Heart right ventricle (tissue), 16 donors: ENCODE measurements at regions not wholly inside any gene's neighbourhood (a gene's known extent, or its start where the extent isn't known, plus 50 kb on each side); places are given as distances from the start of the nearest gene placed in this dataset.

Experiments
- ATAC-seq, 8 donors: fragments of 200-7000 bp; cut with Tn5 transposase; one replicate each; pipeline ENCODE4 v1.9.1; 2020; ENCODE audit warnings: mild to moderate bottlenecking in 8 of 8, moderate library complexity in 8 of 8, moderate number of reproducible peaks in 1 of 8
- DNase-seq, 2 donors: peaks; one replicate each; pipeline ENCODE4 v3.0.0-alpha.2; 2020
- H3K27ac ChIP-seq, 10 donors: fragments of 200-600 bp; sonication (generic) in 2 of 10; one replicate each; pipeline versions ENCODE4 v1.5.0 to v1.8.0; 2020 to 2022; ENCODE audit warnings: mild to moderate bottlenecking in 3 of 10
- H3K27me3 ChIP-seq, 7 donors: fragments of 200-600 bp; one replicate each; pipeline ENCODE4 v1.8.0; 2021 to 2022; ENCODE audit warnings: mild to moderate bottlenecking in 2 of 7
- H3K36me3 ChIP-seq, 9 donors: fragments of 200-600 bp; sonication (generic) in 1 of 9; one replicate each; pipeline versions ENCODE4 v1.5.0 to v1.8.0; 2020 to 2022; ENCODE audit warnings: mild to moderate bottlenecking in 2 of 9
- H3K4me1 ChIP-seq, 9 donors: fragments of 200-600 bp; sonication (generic) in 1 of 9; one replicate each; pipeline versions ENCODE4 v1.5.0 to v1.8.0; 2020 to 2022; ENCODE audit warnings: mild to moderate bottlenecking in 4 of 9
- H3K4me3 ChIP-seq, 10 donors: fragments of 200-600 bp; sonication (generic) in 2 of 10; one replicate each; pipeline versions ENCODE4 v1.5.0 to v1.8.0; 2020 to 2022; ENCODE audit warnings: mild to moderate bottlenecking in 7 of 10, moderate library complexity in 2 of 10
- H3K9me3 ChIP-seq, 11 donors: fragments of 200-600 bp in 10 of 11; sonication (generic) in 2 of 11; one replicate each; pipeline versions ENCODE4 v1.5.0 to v1.8.0; 2013 to 2022; ENCODE audit warnings: mild to moderate bottlenecking in 2 of 11, control low read depth in 1 of 11, moderate library complexity in 1 of 11
- CTCF ChIP-seq, 9 donors: fragments of 200-600 bp; sonication (generic) in 2 of 9; IDR thresholded peaks; one replicate each; pipeline versions ENCODE4 v1.5.0 to v1.8.0; 2021 to 2022; ENCODE audit warnings: antibody characterized with exemption in 9 of 9, mild to moderate bottlenecking in 5 of 9, moderate library complexity in 1 of 9
- WGBS, 2 donors: extraction: QIAGEN DNeasy Blood & Tissue Kit; methylation state at CpG; one replicate each; pipeline ENCODE4 v1.1.7; 2013; ENCODE audit warnings: inconsistent platforms in 1 of 2; 5-methylcytosine and 5-hydroxymethylcytosine counted together
- intact Hi-C, 10 donors: fragments of 100-400 bp; cut with DNase I; formaldehyde crosslinking; loops; one replicate each; pipeline versions ENCODE4 v1.11.1 to v1.14.2; 2022
- donor health status: Arrhythmogenic right ventricular cardiomyopathy.
- donor health status: ischemic (EF 13 %, LVEDD 7.1; RV severe dilation, severe dysfunction).
- donor health status: healthy with polysubstance abuse.
- donor health status: DM: no; HTN: yes; CAD: no.
- donor health status: DM: no; HTN: no; CAD: no.
- donor health status: ischemic (EF 25% LVEDD 6.9; RV normal size, moderate dysfunction).
- donor health status: ischemic (EF 25% LVEDD 5.7; RV mildly dilated, moderate dysfunction).
- donor health status: healthy.
- donor health status: DM: yes; HTN: yes; CAD: no.
- donor health status: Ischemic cardiomyopathy.
- donor health status: ischemic (EF 35%, LVEDD 5.7; RV mildly dilated, moderate dysfunction).
- donor health status: nonischemic (EF 11% LVEDD 7.7; RV severe dilation, severe dysfunction).
- donor health status: DM: yes; HTN: yes; CAD: no.
- donor health status: PGD.
- donor health status: ischemic (EF 29% LVEDD 5.4; RV normal size, mild dysfunction).
- donor health status: nonischemic (EF 23%, LVEDD 6.1; RV moderate dilation, normal function).

- Histone ChIP-seq H3K9me3 (no peaks in the 10 kb centered on the region), H3K27ac (no peak overlapping the region), H3K27me3 (peaks cover 0 to 56% (median 16%) of the 10 kb centered on the region in 7 donors), H3K36me3 (no peaks in the 10 kb centered on the region), H3K4me3 (no peak overlapping the region), H3K4me1 (peaks cover 0 to 7% (median 0%) of the 10 kb centered on the region in 9 donors)
- ATAC-seq (no peak), DNase-seq (no peak)
- 63 to 86% methylated on average over 5 of the region's 5 CpGs for WGBS, 2 donors
- intact Hi-C loops: no loop called here
- TF ChIP-seq CTCF (IDR thresholded peaks at IDR 0.05): no peak
Measured at GRCh38 chr18:47628893-47629292, 301.6 kb downstream of the SMAD2 start.

- Histone ChIP-seq H3K4me1 (peaks cover 0 to 5% (median 0%) of the 10 kb centered on the region in 9 donors), H3K27me3 (peaks cover 0 to 53% (median 16%) of the 10 kb centered on the region in 7 donors), H3K27ac (no peak overlapping the region), H3K9me3 (no peaks in the 10 kb centered on the region), H3K36me3 (no peaks in the 10 kb centered on the region), H3K4me3 (no peak overlapping the region)
- intact Hi-C loops: no loop called here
- no peak for TF ChIP-seq CTCF (IDR thresholded peaks at IDR 0.05)
- ATAC-seq (no peak), DNase-seq (no peak)
Measured at GRCh38 chr18:47628240-47628781, 302.1 kb downstream of the SMAD2 start.

- peaks cover 0 to 48% (median 16%) of the 10 kb centered on the region in 7 donors for H3K27me3 ChIP-seq
- no peaks in the 10 kb centered on the region for H3K4me1 ChIP-seq
- ATAC-seq: no peak
- H3K36me3 ChIP-seq: no peaks in the 10 kb centered on the region
- TF ChIP-seq CTCF (IDR thresholded peaks at IDR 0.05): no peak
- intact Hi-C loops: no loop called here
- H3K9me3 ChIP-seq: peaks cover 0 to 6% (median 0%) of the 10 kb centered on the region in 11 donors
- H3K27ac ChIP-seq: no peak overlapping the region
- no peak overlapping the region for H3K4me3 ChIP-seq
- DNase-seq: no peak
- 56 to 58% methylated on average over 3 of the region's 3 CpGs for WGBS, 2 donors
Measured at GRCh38 chr18:47627030-47627429, 303.4 kb downstream of the SMAD2 start.

GRCh38 chr18:47619771-47620448 is 310.5 kb downstream of the SMAD2 start:
- no peaks in the 10 kb centered on the region for H3K36me3 ChIP-seq
- peaks cover 0 to 27% (median 9%) of the 10 kb centered on the region in 7 donors for H3K27me3 ChIP-seq
- no peak overlapping the region for H3K4me3 ChIP-seq
- TF ChIP-seq CTCF (IDR thresholded peaks at IDR 0.05): no peak
- ATAC-seq: no peak
- 90 to 93% methylated on average over 3 of the region's 3 CpGs for WGBS, 2 donors
- H3K9me3 ChIP-seq: peaks cover 0 to 6% (median 0%) of the 10 kb centered on the region in 11 donors
- no peak for DNase-seq
- H3K4me1 ChIP-seq: no peaks in the 10 kb centered on the region
- no peak overlapping the region for H3K27ac ChIP-seq
- intact Hi-C loops: no loop called here
